ENCODE measurements at regions not wholly inside any gene's neighbourhood (a gene's known extent, or its start where the extent isn't known, plus 50 kb on each side); places are given as distances from the start of the nearest gene placed in this dataset.

DNA sequence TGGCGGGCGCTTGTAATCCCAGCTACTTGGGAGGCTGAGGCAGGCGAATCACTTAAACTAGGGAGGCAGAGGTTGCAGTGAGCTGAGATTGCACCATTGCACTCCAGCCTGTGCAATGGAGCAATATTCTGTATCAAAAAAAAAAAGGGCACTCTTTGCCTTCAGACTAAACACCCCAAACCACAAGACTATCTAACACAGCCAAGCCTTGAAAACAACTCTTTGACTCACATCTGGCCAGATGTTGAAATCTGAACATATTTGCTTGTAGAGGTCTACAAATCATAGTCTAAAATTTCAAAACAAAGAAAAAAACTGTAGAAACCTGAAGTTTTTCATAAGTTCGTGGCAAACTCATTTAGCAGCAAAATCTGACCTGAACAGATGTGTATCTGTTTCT is 94.9 kb downstream of the FAM161A start:
- no peaks in the 10 kb centered on the region for H3K9me3 ChIP-seq (ENCODE audit: insufficient read depth, low read length)
- no peaks in the 10 kb centered on the region for H3K27me3 ChIP-seq (ENCODE audit: low read length)
- no peak overlapping the region for H3K9ac ChIP-seq (ENCODE audit: low read length)
- no peak overlapping the region for H2AFZ ChIP-seq (ENCODE audit: low read depth, low read length, severe bottlenecking)
- no peaks in the 10 kb centered on the region for H3F3A ChIP-seq (ENCODE audit: insufficient read depth)
- no peaks in the 10 kb centered on the region for H3K79me2 ChIP-seq (ENCODE audit: insufficient read depth, low read length)
- no peaks in the 10 kb centered on the region for H4K20me1 ChIP-seq (ENCODE audit: low read depth, low read length)
- no peak overlapping the region for H3K4me3 ChIP-seq (ENCODE audit: insufficient read depth, low read length, poor library complexity, severe bottlenecking)
- TF ChIP-seq, protein P1, sequence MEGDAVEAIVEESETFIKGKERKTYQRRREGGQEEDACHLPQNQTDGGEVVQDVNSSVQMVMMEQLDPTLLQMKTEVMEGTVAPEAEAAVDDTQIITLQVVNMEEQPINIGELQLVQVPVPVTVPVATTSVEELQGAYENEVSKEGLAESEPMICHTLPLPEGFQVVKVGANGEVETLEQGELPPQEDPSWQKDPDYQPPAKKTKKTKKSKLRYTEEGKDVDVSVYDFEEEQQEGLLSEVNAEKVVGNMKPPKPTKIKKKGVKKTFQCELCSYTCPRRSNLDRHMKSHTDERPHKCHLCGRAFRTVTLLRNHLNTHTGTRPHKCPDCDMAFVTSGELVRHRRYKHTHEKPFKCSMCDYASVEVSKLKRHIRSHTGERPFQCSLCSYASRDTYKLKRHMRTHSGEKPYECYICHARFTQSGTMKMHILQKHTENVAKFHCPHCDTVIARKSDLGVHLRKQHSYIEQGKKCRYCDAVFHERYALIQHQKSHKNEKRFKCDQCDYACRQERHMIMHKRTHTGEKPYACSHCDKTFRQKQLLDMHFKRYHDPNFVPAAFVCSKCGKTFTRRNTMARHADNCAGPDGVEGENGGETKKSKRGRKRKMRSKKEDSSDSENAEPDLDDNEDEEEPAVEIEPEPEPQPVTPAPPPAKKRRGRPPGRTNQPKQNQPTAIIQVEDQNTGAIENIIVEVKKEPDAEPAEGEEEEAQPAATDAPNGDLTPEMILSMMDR (IDR thresholded peaks at IDR 0.05; ENCODE audit: insufficient read depth, low read length, poor library complexity, severe bottlenecking): no peak
- TF ChIP-seq EZH2phosphoT487 (conservative IDR thresholded peaks at IDR 0.05; ENCODE audit: low read length): no peak
- no peak overlapping the region for H3K4me2 ChIP-seq (ENCODE audit: low read depth, low read length, poor library complexity, severe bottlenecking)
- no peaks in the 10 kb centered on the region for H3K36me3 ChIP-seq (ENCODE audit: low read length)
- H3K27ac ChIP-seq (ENCODE audit: low read depth, low read length): no peak overlapping the region
- no peaks in the 10 kb centered on the region for H3K9me2 ChIP-seq (replicated peaks; ENCODE audit: insufficient read depth, low read length)

DNA sequence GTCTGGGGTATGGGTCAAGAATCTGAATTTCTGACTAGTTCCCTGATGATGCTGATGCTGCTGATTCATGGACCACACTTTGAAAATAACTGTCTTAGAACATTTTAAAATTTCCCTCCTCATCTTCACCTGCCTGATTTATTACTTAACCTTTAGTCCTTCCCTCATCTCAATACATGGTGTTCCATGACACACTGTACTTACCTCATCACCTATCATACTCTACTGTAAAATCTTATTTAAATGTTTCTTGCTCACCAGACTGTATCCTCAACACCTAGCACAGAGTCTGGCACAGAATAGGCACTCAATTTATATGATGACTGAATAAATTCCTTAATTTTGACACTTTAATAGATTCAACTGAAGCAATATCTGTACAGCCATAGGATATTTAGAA is 95.7 kb downstream of the FAM161A start:
- H3K9ac ChIP-seq (ENCODE audit: low read length): no peak overlapping the region
- no peaks in the 10 kb centered on the region for H3K36me3 ChIP-seq (ENCODE audit: low read length)
- H3K9me2 ChIP-seq (replicated peaks; ENCODE audit: insufficient read depth, low read length): no peaks in the 10 kb centered on the region
- no peak overlapping the region for H3K4me2 ChIP-seq (ENCODE audit: low read depth, low read length, poor library complexity, severe bottlenecking)
- H3K9me3 ChIP-seq (ENCODE audit: insufficient read depth, low read length): 0 out of 2 replicates have a peak, but pooled peaks cover 4% of the 10 kb centered on the region
- no peak overlapping the region for H2AFZ ChIP-seq (ENCODE audit: low read depth, low read length, severe bottlenecking)
- no peaks in the 10 kb centered on the region for H4K20me1 ChIP-seq (ENCODE audit: low read depth, low read length)
- H3K4me3 ChIP-seq (ENCODE audit: insufficient read depth, low read length, poor library complexity, severe bottlenecking): no peak overlapping the region
- TF ChIP-seq, protein P1 (IDR thresholded peaks at IDR 0.05; ENCODE audit: insufficient read depth, low read length, poor library complexity, severe bottlenecking): no peak
- no peak for TF ChIP-seq EZH2phosphoT487 (conservative IDR thresholded peaks at IDR 0.05; ENCODE audit: low read length)
- no peaks in the 10 kb centered on the region for H3F3A ChIP-seq (ENCODE audit: insufficient read depth)
- H3K79me2 ChIP-seq (ENCODE audit: insufficient read depth, low read length): no peaks in the 10 kb centered on the region
- H3K27ac ChIP-seq (ENCODE audit: low read depth, low read length): no peak overlapping the region
- H3K27me3 ChIP-seq (ENCODE audit: low read length): no peaks in the 10 kb centered on the region

DNA sequence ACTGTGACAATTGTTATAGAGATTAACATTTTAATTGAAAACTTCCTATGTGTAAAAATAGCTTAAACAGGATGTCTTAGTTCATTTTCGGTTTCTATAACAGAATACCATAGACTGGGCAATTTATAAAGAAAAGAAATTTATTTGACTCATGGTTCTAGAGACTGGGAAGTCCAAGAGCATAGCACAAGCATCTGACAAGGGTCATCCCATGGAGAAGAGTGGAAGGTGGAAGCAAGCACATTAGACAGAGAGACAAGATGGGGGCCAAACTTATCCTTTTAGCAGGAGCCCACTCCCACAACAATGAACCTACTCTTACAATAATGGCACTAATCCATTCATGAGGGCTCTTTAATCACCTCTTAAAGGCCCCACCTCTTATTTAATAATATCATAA is 100.3 kb downstream of the FAM161A start:
- no peaks in the 10 kb centered on the region for H3F3A ChIP-seq (ENCODE audit: insufficient read depth)

More for the DNA sequence above, 100.3 kb downstream of the FAM161A start:
- Histone ChIP-seq H3K9me3 (ENCODE audit: insufficient read depth, low read length) (0 out of 2 replicates have a peak, but pooled peaks cover 4% of the 10 kb centered on the region), H3K9ac (ENCODE audit: low read length) (no peak overlapping the region), H3K79me2 (ENCODE audit: insufficient read depth, low read length) (no peaks in the 10 kb centered on the region), H4K20me1 (ENCODE audit: low read depth, low read length) (no peaks in the 10 kb centered on the region), H2AFZ (ENCODE audit: low read depth, low read length, severe bottlenecking) (no peak overlapping the region), H3K4me3 (ENCODE audit: insufficient read depth, low read length, poor library complexity, severe bottlenecking) (no peak overlapping the region), H3K27me3 (ENCODE audit: low read length) (no peaks in the 10 kb centered on the region), H3K27ac (ENCODE audit: low read depth, low read length) (no peak overlapping the region), H3K36me3 (ENCODE audit: low read length) (no peaks in the 10 kb centered on the region), H3K4me2 (ENCODE audit: low read depth, low read length, poor library complexity, severe bottlenecking) (no peak overlapping the region), H3K9me2 (replicated peaks; ENCODE audit: insufficient read depth, low read length) (no peaks in the 10 kb centered on the region)
- no peak for TF ChIP-seq EZH2phosphoT487 (conservative IDR thresholded peaks at IDR 0.05; ENCODE audit: low read length)
- TF ChIP-seq, protein P1 (IDR thresholded peaks at IDR 0.05; ENCODE audit: insufficient read depth, low read length, poor library complexity, severe bottlenecking): no peak
